CD4-positive, alpha-beta T cell treated with Interleukin-1 beta for 1 hour (primary cell): ENCODE measurements at regions not wholly inside any gene's neighbourhood (a gene's known extent, or its start where the extent isn't known, plus 50 kb on each side); places are given as distances from the start of the nearest gene placed in this dataset.

Experiments
- DNase-seq, 2 donors: peaks; one replicate each; pipeline ENCODE4 v3.0.0-alpha.2; 2020 to 2022

- DNase-seq = no peak
These were observed 101.0 kb upstream of the PDE1C start for GRCh38 chr7:32171248-32171647.

- no peak for DNase-seq
These were observed 100.6 kb upstream of the PDE1C start for GRCh38 chr7:32170838-32171237.

GRCh38 chr7:32169228-32169627, 99.0 kb upstream of the PDE1C start:
- no peak for DNase-seq

GRCh38 chr7:32167815-32168214, 97.6 kb upstream of the PDE1C start:
- DNase-seq = no peak

- DNase-seq = no peak
These were observed 97.0 kb upstream of the PDE1C start for GRCh38 chr7:32167256-32167655.

GRCh38 chr7:32164341-32164996, 94.3 kb upstream of the PDE1C start:
- no peak for DNase-seq

- no peak for DNase-seq
These were observed 93.7 kb upstream of the PDE1C start for GRCh38 chr7:32163896-32164295.

GRCh38 chr7:32163141-32163806, 93.1 kb upstream of the PDE1C start:
- no peak for DNase-seq

- DNase-seq = no peak
These were observed 91.5 kb upstream of the PDE1C start for GRCh38 chr7:32161708-32162107.

GRCh38 chr7:32158751-32159745, 88.8 kb upstream of the PDE1C start:
- no peak for DNase-seq

GRCh38 chr7:32158076-32158475, 87.9 kb upstream of the PDE1C start:
- DNase-seq = no peak

- no peak for DNase-seq
These were observed 85.5 kb upstream of the PDE1C start for GRCh38 chr7:32155712-32156111.

GRCh38 chr7:32154797-32155196, 84.6 kb upstream of the PDE1C start:
- DNase-seq = no peak

GRCh38 chr7:32153006-32153405, 82.8 kb upstream of the PDE1C start:
- no peak for DNase-seq

- no peak for DNase-seq
These were observed 82.4 kb upstream of the PDE1C start for GRCh38 chr7:32152576-32152975.

GRCh38 chr7:32150589-32150988, 80.4 kb upstream of the PDE1C start:
- no peak for DNase-seq

GRCh38 chr7:32150039-32150438, 79.8 kb upstream of the PDE1C start:
- DNase-seq = no peak

GRCh38 chr7:32147546-32148268, 77.5 kb upstream of the PDE1C start:
- DNase-seq = no peak

- DNase-seq = no peak
These were observed 75.7 kb upstream of the PDE1C start for GRCh38 chr7:32145911-32146310.

GRCh38 chr7:32144676-32145075, 74.5 kb upstream of the PDE1C start:
- DNase-seq = no peak

GRCh38 chr7:32143301-32143700, 73.1 kb upstream of the PDE1C start:
- DNase-seq = no peak

GRCh38 chr7:32142649-32143048, 72.4 kb upstream of the PDE1C start:
- DNase-seq = no peak
